ENCODE measurements at regions not wholly inside any gene's neighbourhood (a gene's known extent, or its start where the extent isn't known, plus 50 kb on each side); places are given as distances from the start of the nearest gene placed in this dataset.
"Not testable (repeated sequence)": the region's sequence is repeated elsewhere in the genome, so short reads cannot be mapped to it uniquely, and the experiment has no call there.

DNA sequence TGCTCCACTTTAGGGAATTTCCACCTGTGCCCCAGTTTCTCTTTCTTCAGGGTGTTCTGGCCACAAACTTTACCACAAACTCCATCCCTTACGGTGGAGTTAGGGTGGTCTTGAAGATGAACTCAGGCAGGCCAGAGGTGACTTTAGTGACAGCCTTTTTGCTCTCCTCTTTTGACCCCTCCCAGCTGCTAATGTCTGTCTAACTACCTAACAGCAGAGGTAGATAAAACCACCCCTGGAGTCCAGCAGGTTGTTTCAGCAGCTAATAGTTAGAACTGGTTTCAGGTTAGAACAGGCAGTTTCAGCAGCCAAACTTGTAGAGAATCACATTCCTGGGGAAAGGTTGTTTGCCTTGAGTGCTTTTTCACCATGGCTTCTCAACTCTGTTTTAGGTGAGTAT, 971.3 kb upstream of the CDH18 start:
- TF ChIP-seq, protein P1, sequence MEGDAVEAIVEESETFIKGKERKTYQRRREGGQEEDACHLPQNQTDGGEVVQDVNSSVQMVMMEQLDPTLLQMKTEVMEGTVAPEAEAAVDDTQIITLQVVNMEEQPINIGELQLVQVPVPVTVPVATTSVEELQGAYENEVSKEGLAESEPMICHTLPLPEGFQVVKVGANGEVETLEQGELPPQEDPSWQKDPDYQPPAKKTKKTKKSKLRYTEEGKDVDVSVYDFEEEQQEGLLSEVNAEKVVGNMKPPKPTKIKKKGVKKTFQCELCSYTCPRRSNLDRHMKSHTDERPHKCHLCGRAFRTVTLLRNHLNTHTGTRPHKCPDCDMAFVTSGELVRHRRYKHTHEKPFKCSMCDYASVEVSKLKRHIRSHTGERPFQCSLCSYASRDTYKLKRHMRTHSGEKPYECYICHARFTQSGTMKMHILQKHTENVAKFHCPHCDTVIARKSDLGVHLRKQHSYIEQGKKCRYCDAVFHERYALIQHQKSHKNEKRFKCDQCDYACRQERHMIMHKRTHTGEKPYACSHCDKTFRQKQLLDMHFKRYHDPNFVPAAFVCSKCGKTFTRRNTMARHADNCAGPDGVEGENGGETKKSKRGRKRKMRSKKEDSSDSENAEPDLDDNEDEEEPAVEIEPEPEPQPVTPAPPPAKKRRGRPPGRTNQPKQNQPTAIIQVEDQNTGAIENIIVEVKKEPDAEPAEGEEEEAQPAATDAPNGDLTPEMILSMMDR (conservative IDR thresholded peaks at IDR 0.05; ENCODE audit: control insufficient read depth, insufficient read depth, low read depth, low read length), result no peak
- DNase-seq (ENCODE audit: low read depth), result no peak
- no peak overlapping the region for H3K4me3 ChIP-seq (ENCODE audit: control insufficient read depth, low read depth, low read length)

DNA sequence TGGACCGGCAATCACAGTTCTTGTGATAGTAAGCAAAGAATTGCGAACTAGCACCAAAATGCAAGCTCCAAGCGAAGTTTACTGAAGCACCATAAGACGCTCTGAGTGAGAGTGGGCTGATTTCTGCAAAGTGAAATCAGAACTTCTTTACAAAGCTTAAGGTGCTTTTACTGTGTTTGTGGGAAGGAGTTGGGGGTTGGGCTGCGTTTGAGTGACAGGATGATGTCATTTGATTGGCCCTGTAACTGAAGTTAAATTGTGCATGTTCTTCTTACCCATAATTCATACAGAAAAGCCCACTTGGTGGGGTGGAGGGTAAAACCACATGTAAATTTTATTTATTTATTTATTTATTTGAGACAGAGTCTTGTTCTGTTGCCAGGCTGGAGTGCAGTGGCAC, 970.6 kb upstream of the CDH18 start:
- no peak overlapping the region for H3K4me3 ChIP-seq (ENCODE audit: control insufficient read depth, low read depth, low read length)
- no peak for DNase-seq (ENCODE audit: low read depth)
- TF ChIP-seq, protein P1 (conservative IDR thresholded peaks at IDR 0.05; ENCODE audit: control insufficient read depth, insufficient read depth, low read depth, low read length), result no peak

GRCh38 chr5:20956134-20956533, 968.1 kb upstream of the CDH18 start:
- no peak for DNase-seq (ENCODE audit: low read depth)
- TF ChIP-seq, protein P1 (conservative IDR thresholded peaks at IDR 0.05; ENCODE audit: control insufficient read depth, insufficient read depth, low read depth, low read length), result no peak

DNA sequence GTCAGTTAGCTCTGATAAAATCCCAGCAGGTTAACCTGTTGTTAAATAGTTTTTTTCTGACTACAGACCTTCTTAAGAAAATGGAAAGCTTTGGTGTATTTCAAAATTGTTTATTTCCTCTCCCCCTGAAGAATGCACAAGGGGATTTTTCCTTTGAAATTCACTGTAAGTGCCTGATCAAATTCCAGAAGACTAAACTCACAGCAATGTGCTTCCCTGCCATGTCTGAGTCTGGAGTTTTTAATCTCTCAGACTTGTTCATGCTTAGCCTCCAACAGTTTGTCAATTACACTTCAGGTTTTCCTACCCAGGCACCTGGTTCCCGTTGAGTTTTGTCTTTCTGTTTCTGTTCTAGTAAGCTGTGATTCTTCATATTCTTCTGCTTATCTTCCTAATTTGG, 961.6 kb upstream of the CDH18 start:
- TF ChIP-seq, protein P1 (conservative IDR thresholded peaks at IDR 0.05; ENCODE audit: control insufficient read depth, insufficient read depth, low read depth, low read length), result no peak
- H3K4me3 ChIP-seq (ENCODE audit: control insufficient read depth, low read depth, low read length), result no peak overlapping the region

More at GRCh38 chr5:20956134-20956533, 968.1 kb upstream of the CDH18 start:
- H3K4me3 ChIP-seq (ENCODE audit: control insufficient read depth, low read depth, low read length), result no peak overlapping the region

GRCh38 chr5:20943183-20943971, 955.4 kb upstream of the CDH18 start:
- DNase-seq (ENCODE audit: low read depth); H3K4me3 ChIP-seq (ENCODE audit: control insufficient read depth, low read depth, low read length): not testable (repeated sequence)

More for the DNA sequence above, 961.6 kb upstream of the CDH18 start:
- DNase-seq (ENCODE audit: low read depth), result no peak

DNA sequence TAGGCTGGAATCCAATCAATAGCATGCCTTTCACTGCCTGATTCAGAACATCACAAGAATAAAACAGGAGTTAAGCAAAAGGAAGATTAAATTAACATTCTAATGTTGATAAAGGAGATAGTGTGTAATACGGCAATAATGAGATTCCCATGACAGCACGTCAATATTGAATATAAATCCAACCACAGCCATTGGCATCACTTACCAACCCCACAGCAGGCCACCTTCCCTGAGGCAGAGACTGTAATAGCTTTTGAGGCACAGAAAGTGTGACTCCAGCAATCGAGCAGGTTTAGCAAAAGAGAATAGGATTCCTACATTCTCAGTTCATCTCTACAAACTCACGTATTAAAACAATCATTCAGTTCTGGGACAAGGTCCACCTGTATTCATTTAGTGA, 954.6 kb upstream of the CDH18 start:
- DNase-seq (ENCODE audit: low read depth); H3K4me3 ChIP-seq (ENCODE audit: control insufficient read depth, low read depth, low read length): not testable (repeated sequence)

GRCh38 chr5:20940786-20941185, 952.8 kb upstream of the CDH18 start:
- DNase-seq (ENCODE audit: low read depth); H3K4me3 ChIP-seq (ENCODE audit: control insufficient read depth, low read depth, low read length): not testable (repeated sequence)

DNA sequence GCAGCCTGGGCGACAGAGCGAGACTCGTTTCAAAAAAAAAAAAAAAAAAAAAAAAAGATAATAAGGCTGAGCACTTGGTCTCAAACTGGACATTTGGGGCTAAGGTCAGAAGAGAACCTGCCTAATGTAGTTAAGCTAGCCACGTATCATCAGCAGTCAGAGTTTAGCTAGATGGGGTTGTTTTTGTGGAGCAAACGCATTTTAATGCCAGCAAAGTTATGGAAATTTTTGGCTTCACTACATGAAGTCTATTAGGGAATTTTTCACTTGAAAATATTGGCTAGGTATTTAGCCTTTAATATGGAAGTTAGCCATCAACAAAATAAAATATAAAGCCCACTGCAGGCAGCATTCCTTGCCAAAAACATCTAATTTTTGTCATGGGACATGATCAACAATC, 902.9 kb upstream of the CDH18 start:
- H3K4me3 ChIP-seq (ENCODE audit: control insufficient read depth, low read depth, low read length); DNase-seq (ENCODE audit: low read depth): not testable (repeated sequence)

DNA sequence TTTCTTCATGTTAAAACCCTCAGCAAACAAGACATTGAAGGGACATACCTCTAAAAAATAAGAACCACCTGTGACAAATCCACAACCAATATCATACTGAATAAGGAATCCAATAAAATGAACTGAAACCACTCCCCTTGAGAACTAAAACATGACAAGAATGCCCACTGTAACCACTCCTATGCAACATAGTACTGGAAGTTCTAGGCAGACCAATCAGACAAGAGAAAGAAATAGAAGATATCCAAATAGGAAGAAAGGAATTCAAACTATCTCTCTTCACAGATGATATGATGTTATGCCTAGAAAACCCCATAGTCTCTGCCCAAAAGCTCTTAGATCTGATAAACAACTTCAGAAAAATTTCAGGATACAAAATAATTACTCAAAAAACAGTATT, 887.7 kb upstream of the CDH18 start:
- H3K4me3 ChIP-seq (ENCODE audit: control insufficient read depth, low read depth, low read length); DNase-seq (ENCODE audit: low read depth): not testable (repeated sequence)

- DNase-seq (ENCODE audit: low read depth); H3K4me3 ChIP-seq (ENCODE audit: control insufficient read depth, low read depth, low read length): not testable (repeated sequence)
Measured at GRCh38 chr5:20865892-20866291, 877.9 kb upstream of the CDH18 start.
